ENCODE measurements at regions not wholly inside any gene's neighbourhood (a gene's known extent, or its start where the extent isn't known, plus 50 kb on each side); places are given as distances from the start of the nearest gene placed in this dataset.

- no peak for TF ChIP-seq CTCF (IDR thresholded peaks at IDR 0.05)
- no peak for TF ChIP-seq POLR2A (IDR thresholded peaks at IDR 0.05)
These were observed 256.3 kb downstream of the ARL4A start for GRCh38 chr7:12943781-12944180.
